ENCODE measurements at regions not wholly inside any gene's neighbourhood (a gene's known extent, or its start where the extent isn't known, plus 50 kb on each side); places are given as distances from the start of the nearest gene placed in this dataset.

- DNase-seq = no peak
- no peak for TF ChIP-seq POLR2A (IDR thresholded peaks at IDR 0.05)
- TF ChIP-seq CTCF (IDR thresholded peaks at IDR 0.05) = no peak
- Histone ChIP-seq H3K9me3 (no peaks in the 10 kb centered on the region), H3K36me3 (no peaks in the 10 kb centered on the region), H3K27me3 (no peaks in the 10 kb centered on the region), H3K4me1 (no peaks in the 10 kb centered on the region), H3K27ac (no peak overlapping the region), H3K4me3 (replicated peaks in 1 of 3) (no peak overlapping the region)
- intact Hi-C loops (cut with DNase I) = no loop called here
- WGBS, 2 donors = 33 to 42% methylated on average over 3 of the region's 3 CpGs
Observed at GRCh38 chr9:21744320-21744719, 58.1 kb upstream of the MTAP start.

- DNase-seq = no peak
- H3K27ac ChIP-seq = no peak overlapping the region
- no peak overlapping the region for H3K4me3 ChIP-seq (replicated peaks in 1 of 3)
- TF ChIP-seq CTCF (IDR thresholded peaks at IDR 0.05) = no peak
- TF ChIP-seq POLR2A (IDR thresholded peaks at IDR 0.05) = no peak
- H3K9me3 ChIP-seq = no peaks in the 10 kb centered on the region
- H3K36me3 ChIP-seq = no peaks in the 10 kb centered on the region
- no peaks in the 10 kb centered on the region for H3K27me3 ChIP-seq
- intact Hi-C loops (cut with DNase I) = no loop called here
- no peaks in the 10 kb centered on the region for H3K4me1 ChIP-seq
Observed at GRCh38 chr9:21744841-21745240, 57.6 kb upstream of the MTAP start.

- H3K4me1 ChIP-seq = no peaks in the 10 kb centered on the region
- no peak for TF ChIP-seq POLR2A (IDR thresholded peaks at IDR 0.05)
- no peak for TF ChIP-seq CTCF (IDR thresholded peaks at IDR 0.05)
- H3K36me3 ChIP-seq = no peaks in the 10 kb centered on the region
- no peak overlapping the region for H3K4me3 ChIP-seq (replicated peaks in 1 of 3)
- DNase-seq = no peak
- H3K9me3 ChIP-seq = no peaks in the 10 kb centered on the region
- H3K27ac ChIP-seq = no peak overlapping the region
- WGBS, 2 donors = 42 to 48% methylated on average over 1 of the region's 1 CpG
- no peaks in the 10 kb centered on the region for H3K27me3 ChIP-seq
- intact Hi-C loops (cut with DNase I) = no loop called here
Observed at GRCh38 chr9:21746550-21746949, 55.9 kb upstream of the MTAP start.

GRCh38 chr9:21747175-21747574, 55.3 kb upstream of the MTAP start:
- whole genome bisulfite sequencing, 2 donors = 53 to 82% methylated on average over 2 of the region's 2 CpGs
- no peak for DNase-seq
- Histone ChIP-seq H3K4me3 (replicated peaks in 1 of 3) (no peak overlapping the region), H3K27ac (no peak overlapping the region), H3K27me3 (no peaks in the 10 kb centered on the region), H3K36me3 (no peaks in the 10 kb centered on the region), H3K4me1 (no peaks in the 10 kb centered on the region), H3K9me3 (no peaks in the 10 kb centered on the region)
- no peak for TF ChIP-seq POLR2A (IDR thresholded peaks at IDR 0.05)
- TF ChIP-seq CTCF (IDR thresholded peaks at IDR 0.05) = no peak
- intact Hi-C loops (cut with DNase I) = no loop called here

- Histone ChIP-seq H3K9me3 (no peaks in the 10 kb centered on the region), H3K4me1 (no peaks in the 10 kb centered on the region), H3K27ac (no peak overlapping the region), H3K4me3 (replicated peaks in 1 of 3) (no peak overlapping the region), H3K27me3 (no peaks in the 10 kb centered on the region), H3K36me3 (no peaks in the 10 kb centered on the region)
- WGBS, 2 donors = 73 to 90% methylated on average over 3 of the region's 3 CpGs
- intact Hi-C loops (cut with DNase I) = no loop called here
- TF ChIP-seq CTCF (IDR thresholded peaks at IDR 0.05) = no peak
- TF ChIP-seq POLR2A (IDR thresholded peaks at IDR 0.05) = no peak
- no peak for DNase-seq
Observed at GRCh38 chr9:21750021-21750735, 52.3 kb upstream of the MTAP start.
